ENCODE measurements at regions not wholly inside any gene's neighbourhood (a gene's known extent, or its start where the extent isn't known, plus 50 kb on each side); places are given as distances from the start of the nearest gene placed in this dataset.

- no peaks in the 10 kb centered on the region for H3K36me3 ChIP-seq (ENCODE audit: control insufficient read depth, insufficient read depth, low read length)
- Mint-ChIP-seq H3K9me3 (no peaks in the 10 kb centered on the region), H3K4me3 (no peak overlapping the region), H3K4me1 (no peaks in the 10 kb centered on the region), H3K27ac (no peak overlapping the region), H3K36me3 (no peaks in the 10 kb centered on the region), H3K27me3 (ENCODE audit: low read depth in 2 of 2) (no peaks in the 10 kb centered on the region)
- DNase-seq (no peak), ATAC-seq (no peak)
- no peaks in the 10 kb centered on the region for H3K9me3 ChIP-seq (ENCODE audit: control insufficient read depth, insufficient read depth, low read length)
- H3K4me3 ChIP-seq (ENCODE audit: low read length), result no peak overlapping the region
- no peaks in the 10 kb centered on the region for H3K4me1 ChIP-seq (ENCODE audit: control insufficient read depth, insufficient read depth, low read length)
- TF ChIP-seq CTCF (IDR thresholded peaks at IDR 0.05), result no peak
- no peak overlapping the region for H3K27ac ChIP-seq (ENCODE audit: low read length)
- no peaks in the 10 kb centered on the region for H3K27me3 ChIP-seq (ENCODE audit: control insufficient read depth, insufficient read depth, low read length)
- WGBS (ENCODE audit: insufficient coverage), result 87% methylated on average over 15 of the region's 15 CpGs
- intact Hi-C loops (cut with micrococcal nuclease), result no loop called here
These were observed 113.5 kb downstream of the SHANK2 start for GRCh38 chr11:71138737-71139425.

- Mint-ChIP-seq H3K4me1 (no peaks in the 10 kb centered on the region), H3K4me3 (no peak overlapping the region), H3K9me3 (no peaks in the 10 kb centered on the region), H3K27me3 (ENCODE audit: low read depth in 2 of 2) (no peaks in the 10 kb centered on the region), H3K36me3 (no peaks in the 10 kb centered on the region), H3K27ac (no peak overlapping the region)
- no peak for ATAC-seq
- 93% methylated on average over 9 of the region's 9 CpGs for WGBS (ENCODE audit: insufficient coverage)
- no peak for TF ChIP-seq CTCF (IDR thresholded peaks at IDR 0.05)
- intact Hi-C loops (cut with micrococcal nuclease), result no loop called here
- no peak overlapping the region for H3K27ac ChIP-seq (ENCODE audit: low read length)
- no peak overlapping the region for H3K4me3 ChIP-seq (ENCODE audit: low read length)
- no peak for DNase-seq
- no peaks in the 10 kb centered on the region for H3K27me3 ChIP-seq (ENCODE audit: control insufficient read depth, insufficient read depth, low read length)
- no peaks in the 10 kb centered on the region for H3K9me3 ChIP-seq (ENCODE audit: control insufficient read depth, insufficient read depth, low read length)
- H3K36me3 ChIP-seq (ENCODE audit: control insufficient read depth, insufficient read depth, low read length), result no peaks in the 10 kb centered on the region
- no peaks in the 10 kb centered on the region for H3K4me1 ChIP-seq (ENCODE audit: control insufficient read depth, insufficient read depth, low read length)
These were observed 115.0 kb downstream of the SHANK2 start for GRCh38 chr11:71137376-71137775.

GRCh38 chr11:71136095-71136845 lies 116.1 kb downstream of the SHANK2 start:
- no peaks in the 10 kb centered on the region for H3K4me1 Mint-ChIP-seq
- no peaks in the 10 kb centered on the region for H3K9me3 ChIP-seq (ENCODE audit: control insufficient read depth, insufficient read depth, low read length)
- H3K27me3 Mint-ChIP-seq (ENCODE audit: low read depth in 2 of 2), result no peaks in the 10 kb centered on the region
- H3K4me1 ChIP-seq (ENCODE audit: control insufficient read depth, insufficient read depth, low read length), result no peaks in the 10 kb centered on the region
- no peak for ATAC-seq
- H3K4me3 Mint-ChIP-seq, result no peak overlapping the region
- no peaks in the 10 kb centered on the region for H3K36me3 ChIP-seq (ENCODE audit: control insufficient read depth, insufficient read depth, low read length)
- TF ChIP-seq CTCF (IDR thresholded peaks at IDR 0.05), result no peak
- WGBS (ENCODE audit: insufficient coverage), result 83% methylated on average over 7 of the region's 7 CpGs
- H3K27ac ChIP-seq (ENCODE audit: low read length), result no peak overlapping the region
- intact Hi-C loops (cut with micrococcal nuclease), result no loop called here
- no peaks in the 10 kb centered on the region for H3K27me3 ChIP-seq (ENCODE audit: control insufficient read depth, insufficient read depth, low read length)
- no peaks in the 10 kb centered on the region for H3K9me3 Mint-ChIP-seq
- no peak overlapping the region for H3K4me3 ChIP-seq (ENCODE audit: low read length)
- DNase-seq, result no peak
- no peak overlapping the region for H3K27ac Mint-ChIP-seq
- H3K36me3 Mint-ChIP-seq, result no peaks in the 10 kb centered on the region

All from natural killer cell (primary cell).